Transverse colon (tissue), 4 donors: ENCODE measurements at regions not wholly inside any gene's neighbourhood (a gene's known extent, or its start where the extent isn't known, plus 50 kb on each side); places are given as distances from the start of the nearest gene placed in this dataset.

ENCODE experiments used
- CTCF ChIP-seq, 5 experiments: fragments of 200-600 bp in 3 of 5; fragments of 450-650 bp in 2 of 5; sonication (generic) in 3 of 5; IDR thresholded peaks; 1 replicate in 2 of 5; 2 replicates in 3 of 5; pipeline ENCODE4 v1.5.1; 2016 to 2017; ENCODE audit warnings: antibody characterized with exemption in 5 of 5, inconsistent platforms in 3 of 5, mild to moderate bottlenecking in 2 of 5, moderate library complexity in 1 of 5
- POLR2AphosphoS5 ChIP-seq, 3 donors: sonication (generic); formaldehyde crosslinking; IDR thresholded peaks; one replicate each; pipeline ENCODE4 v1.6.1; 2016; ENCODE audit warnings: antibody characterized with exemption in 3 of 3

DNA sequence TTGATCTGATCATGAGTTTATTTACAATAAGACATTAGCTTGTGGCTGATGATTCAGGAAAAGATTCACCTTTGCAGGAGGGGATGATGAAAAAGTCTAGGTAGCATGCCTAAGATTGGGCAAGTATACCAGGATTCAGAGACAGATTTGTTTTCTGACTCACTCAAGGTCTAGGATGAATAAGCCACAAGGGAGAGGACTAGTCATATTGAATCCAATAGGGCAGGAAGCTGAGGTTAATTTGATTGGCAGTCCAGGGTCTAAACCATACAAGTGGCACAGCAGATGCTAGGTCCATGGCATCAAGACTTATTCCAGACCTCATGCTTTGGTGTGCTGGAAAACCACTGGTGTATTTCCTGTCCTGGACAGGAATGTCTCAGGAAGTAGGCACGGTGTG lies 1133.4 kb downstream of the XPNPEP1 start:
- no peak for TF ChIP-seq CTCF (IDR thresholded peaks at IDR 0.05)
- TF ChIP-seq POLR2AphosphoS5 (IDR thresholded peaks at IDR 0.05), result no peak
